GM12892 (cell line): ENCODE measurements at regions not wholly inside any gene's neighbourhood (a gene's known extent, or its start where the extent isn't known, plus 50 kb on each side); places are given as distances from the start of the nearest gene placed in this dataset.

Source experiments
- DNase-seq: peaks from one replicate; pipeline ENCODE4 v3.0.0; 2011; ENCODE audit not compliant: insufficient read length
- FAIRE-seq: peaks from 2 replicates; lab custom pipeline; 2011; peaks lifted over from hg19 to GRCh38; lab: Jason Lieb, UNC
- POLR2A ChIP-seq: IDR thresholded peaks from 2 replicates; pipeline ENCODE4 v1.6.1; 2011; ENCODE audit warnings: low read depth, low read length, control low read depth
- POLR2AphosphoS5 ChIP-seq: IDR thresholded peaks from 2 replicates; pipeline ENCODE4 v1.6.1; 2011; ENCODE audit warnings: low read depth, low read length, control low read depth
- TAF1 ChIP-seq: IDR thresholded peaks from 2 replicates; pipeline ENCODE4 v1.6.1; 2011; ENCODE audit warnings: low read depth, mild to moderate bottlenecking, control low read depth, low read length, borderline replicate concordance

GRCh38 chr20:59390437-59390836 is 90.0 kb downstream of the EDN3 start:
- DNase-seq (no peak), FAIRE-seq (no peak)
- TF ChIP-seq POLR2AphosphoS5: no peak
- TF ChIP-seq TAF1: no peak
- TF ChIP-seq POLR2A: no peak

GRCh38 chr20:59391975-59392374 is 91.6 kb downstream of the EDN3 start:
- no peak for DNase-seq
- TF ChIP-seq TAF1 (no peak), POLR2AphosphoS5 (no peak), POLR2A (no peak)
- no peak for FAIRE-seq

GRCh38 chr20:59392736-59393135 is 92.3 kb downstream of the EDN3 start:
- TF ChIP-seq TAF1 (no peak), POLR2AphosphoS5 (no peak), POLR2A (no peak)
- DNase-seq: no peak
- no peak for FAIRE-seq

GRCh38 chr20:59393142-59393541 is 92.7 kb downstream of the EDN3 start:
- TF ChIP-seq POLR2A (no peak), TAF1 (no peak), POLR2AphosphoS5 (no peak)
- no peak for DNase-seq
- no peak for FAIRE-seq

GRCh38 chr20:59395729-59396128 is 95.3 kb downstream of the EDN3 start:
- no peak for DNase-seq
- no peak for TF ChIP-seq POLR2AphosphoS5
- TF ChIP-seq POLR2A: no peak
- TF ChIP-seq TAF1: no peak
- no peak for FAIRE-seq

- TF ChIP-seq POLR2A (no peak), POLR2AphosphoS5 (no peak), TAF1 (no peak)
- DNase-seq (no peak), FAIRE-seq (no peak)
Measured at GRCh38 chr20:59398537-59399205, 98.3 kb downstream of the EDN3 start.

- no peak for DNase-seq
- FAIRE-seq: no peak
- no peak for TF ChIP-seq POLR2A
- TF ChIP-seq POLR2AphosphoS5: no peak
- TF ChIP-seq TAF1: no peak
Measured at GRCh38 chr20:59399426-59400099, 99.2 kb downstream of the EDN3 start.

GRCh38 chr20:59400708-59401107 is 100.3 kb downstream of the EDN3 start:
- no peak for FAIRE-seq
- TF ChIP-seq POLR2A: no peak
- TF ChIP-seq TAF1: no peak
- TF ChIP-seq POLR2AphosphoS5: no peak
- no peak for DNase-seq

- TF ChIP-seq POLR2AphosphoS5 (no peak), TAF1 (no peak), POLR2A (no peak)
- FAIRE-seq: no peak
- DNase-seq: no peak
Measured at GRCh38 chr20:59402681-59403080, 102.3 kb downstream of the EDN3 start.

- DNase-seq (peak; percentile 74), FAIRE-seq (peak; percentile 36)
- TF ChIP-seq POLR2A (no peak), POLR2AphosphoS5 (no peak), TAF1 (no peak)
Measured at GRCh38 chr20:59403261-59403961, 103.0 kb downstream of the EDN3 start.

- FAIRE-seq (no peak), DNase-seq (no peak)
- TF ChIP-seq POLR2AphosphoS5 (no peak), POLR2A (no peak), TAF1 (no peak)
Measured at GRCh38 chr20:59403962-59404314, 103.5 kb downstream of the EDN3 start.
